ENCODE measurements at regions not wholly inside any gene's neighbourhood (a gene's known extent, or its start where the extent isn't known, plus 50 kb on each side); places are given as distances from the start of the nearest gene placed in this dataset.
"Not testable (repeated sequence)": the region's sequence is repeated elsewhere in the genome, so short reads cannot be mapped to it uniquely, and the experiment has no call there.

DNA sequence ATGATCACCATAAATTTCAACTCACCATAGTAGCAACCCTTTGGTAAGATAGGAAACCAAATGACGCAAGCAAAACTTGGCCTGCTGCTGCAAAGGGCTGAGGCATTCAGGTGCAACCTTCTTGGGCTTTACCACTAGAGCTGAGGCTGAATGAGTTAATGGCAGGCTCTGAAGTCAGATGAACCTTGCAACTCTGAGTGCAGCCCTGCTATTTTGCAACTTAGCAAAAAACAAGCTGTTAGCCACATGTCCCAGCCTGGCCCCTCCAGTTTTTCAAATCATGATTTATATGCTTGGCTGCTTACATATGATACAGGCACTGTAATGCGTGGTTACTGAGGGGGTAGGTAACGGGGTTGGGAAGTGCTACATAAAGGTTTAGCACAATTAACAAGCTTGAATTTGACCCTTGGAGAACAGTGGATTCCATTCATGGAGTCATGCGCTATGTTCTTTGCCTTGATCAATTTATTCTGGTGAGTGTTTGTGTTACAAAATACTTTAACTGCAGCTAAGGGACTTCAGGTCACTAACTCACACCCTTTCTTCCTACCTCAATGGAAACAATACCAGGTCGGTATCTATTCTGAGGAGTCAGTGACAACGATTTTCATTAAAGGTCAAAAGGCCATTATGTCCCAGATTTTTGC, 80.5 kb upstream of the PPARGC1A start:
- TF ChIP-seq, protein P1, sequence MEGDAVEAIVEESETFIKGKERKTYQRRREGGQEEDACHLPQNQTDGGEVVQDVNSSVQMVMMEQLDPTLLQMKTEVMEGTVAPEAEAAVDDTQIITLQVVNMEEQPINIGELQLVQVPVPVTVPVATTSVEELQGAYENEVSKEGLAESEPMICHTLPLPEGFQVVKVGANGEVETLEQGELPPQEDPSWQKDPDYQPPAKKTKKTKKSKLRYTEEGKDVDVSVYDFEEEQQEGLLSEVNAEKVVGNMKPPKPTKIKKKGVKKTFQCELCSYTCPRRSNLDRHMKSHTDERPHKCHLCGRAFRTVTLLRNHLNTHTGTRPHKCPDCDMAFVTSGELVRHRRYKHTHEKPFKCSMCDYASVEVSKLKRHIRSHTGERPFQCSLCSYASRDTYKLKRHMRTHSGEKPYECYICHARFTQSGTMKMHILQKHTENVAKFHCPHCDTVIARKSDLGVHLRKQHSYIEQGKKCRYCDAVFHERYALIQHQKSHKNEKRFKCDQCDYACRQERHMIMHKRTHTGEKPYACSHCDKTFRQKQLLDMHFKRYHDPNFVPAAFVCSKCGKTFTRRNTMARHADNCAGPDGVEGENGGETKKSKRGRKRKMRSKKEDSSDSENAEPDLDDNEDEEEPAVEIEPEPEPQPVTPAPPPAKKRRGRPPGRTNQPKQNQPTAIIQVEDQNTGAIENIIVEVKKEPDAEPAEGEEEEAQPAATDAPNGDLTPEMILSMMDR (conservative IDR thresholded peaks at IDR 0.05) = no peak
- no peak for TF ChIP-seq ZFX (IDR thresholded peaks at IDR 0.05)
- H3K27ac ChIP-seq = no peak overlapping the region

DNA sequence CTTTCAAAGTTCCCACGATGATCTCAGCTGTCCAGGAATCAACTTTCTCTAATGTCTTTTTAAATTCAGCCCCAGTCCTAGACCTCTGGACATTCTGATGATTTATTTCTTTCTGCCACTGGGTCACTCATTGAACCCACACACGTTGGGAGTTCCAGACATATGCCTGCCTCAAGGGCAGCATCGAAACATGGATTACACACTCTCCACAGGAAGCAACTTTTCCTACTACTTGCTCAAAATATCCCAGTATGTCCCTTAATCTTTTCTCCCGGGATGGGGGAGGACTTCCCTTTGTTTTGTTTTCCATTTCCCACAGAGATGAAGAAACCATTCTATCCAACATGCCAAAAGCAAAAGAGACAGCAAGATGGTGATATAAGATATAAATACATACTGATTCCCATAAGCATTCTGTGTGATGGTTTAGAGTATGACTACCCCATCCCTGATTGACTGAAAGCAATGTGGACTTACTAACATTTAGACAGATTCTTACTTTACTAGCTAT, 79.8 kb upstream of the PPARGC1A start:
- no peak overlapping the region for H3K27ac ChIP-seq
- TF ChIP-seq ZFX (IDR thresholded peaks at IDR 0.05) = no peak
- TF ChIP-seq, protein P1 (conservative IDR thresholded peaks at IDR 0.05) = no peak

DNA sequence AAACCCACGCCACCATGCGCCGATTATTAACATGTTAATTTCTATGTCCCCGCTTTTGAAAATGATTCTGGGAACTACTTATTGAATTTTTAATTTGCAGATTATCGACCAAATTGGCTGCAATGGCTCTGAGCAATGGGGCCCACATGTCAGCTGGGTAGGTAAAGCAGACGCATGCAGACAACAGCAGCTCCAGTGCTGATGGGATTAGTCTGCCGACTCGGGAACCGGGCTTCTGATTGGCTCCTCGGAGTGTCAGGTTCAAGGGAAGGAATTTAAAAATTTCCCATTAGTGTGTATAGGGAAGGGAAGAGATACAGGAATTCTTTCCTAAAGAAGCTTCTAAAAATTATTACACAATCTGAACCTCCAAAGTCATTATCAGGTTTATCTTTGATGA, 77.4 kb upstream of the PPARGC1A start:
- no peak for TF ChIP-seq ZFX (IDR thresholded peaks at IDR 0.05)
- TF ChIP-seq, protein P1 (conservative IDR thresholded peaks at IDR 0.05) = no peak
- H3K27ac ChIP-seq = no peak overlapping the region

GRCh38 chr4:23966725-23967124, 76.9 kb upstream of the PPARGC1A start:
- no peak overlapping the region for H3K27ac ChIP-seq
- TF ChIP-seq, protein P1 (conservative IDR thresholded peaks at IDR 0.05) = peak; percentile 42
- TF ChIP-seq ZFX (IDR thresholded peaks at IDR 0.05) = no peak

- TF ChIP-seq, protein P1 (conservative IDR thresholded peaks at IDR 0.05) = no peak
- no peak for TF ChIP-seq ZFX (IDR thresholded peaks at IDR 0.05)
- H3K27ac ChIP-seq = no peak overlapping the region
Measured at GRCh38 chr4:23962462-23962861, 72.6 kb upstream of the PPARGC1A start.

DNA sequence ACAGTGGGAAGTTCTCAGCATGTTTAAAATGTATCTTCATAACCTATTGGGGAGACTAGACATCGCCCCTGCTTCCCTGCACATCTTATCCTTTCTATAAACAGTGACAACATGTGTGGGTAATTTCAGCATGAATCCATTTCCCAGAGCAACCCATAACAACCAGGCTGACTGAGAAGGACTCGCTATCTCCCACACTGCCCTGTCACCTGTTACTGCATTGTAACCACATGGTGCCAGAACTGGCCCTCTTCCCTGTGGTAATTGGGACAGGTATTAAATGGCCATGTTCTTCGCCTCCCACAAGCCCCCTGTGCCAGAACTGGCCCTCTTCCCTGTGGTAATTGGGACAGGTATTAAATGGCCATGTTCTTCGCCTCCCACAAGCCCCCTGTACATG, 71.5 kb upstream of the PPARGC1A start:
- not testable (repeated sequence) for H3K27ac ChIP-seq

DNA sequence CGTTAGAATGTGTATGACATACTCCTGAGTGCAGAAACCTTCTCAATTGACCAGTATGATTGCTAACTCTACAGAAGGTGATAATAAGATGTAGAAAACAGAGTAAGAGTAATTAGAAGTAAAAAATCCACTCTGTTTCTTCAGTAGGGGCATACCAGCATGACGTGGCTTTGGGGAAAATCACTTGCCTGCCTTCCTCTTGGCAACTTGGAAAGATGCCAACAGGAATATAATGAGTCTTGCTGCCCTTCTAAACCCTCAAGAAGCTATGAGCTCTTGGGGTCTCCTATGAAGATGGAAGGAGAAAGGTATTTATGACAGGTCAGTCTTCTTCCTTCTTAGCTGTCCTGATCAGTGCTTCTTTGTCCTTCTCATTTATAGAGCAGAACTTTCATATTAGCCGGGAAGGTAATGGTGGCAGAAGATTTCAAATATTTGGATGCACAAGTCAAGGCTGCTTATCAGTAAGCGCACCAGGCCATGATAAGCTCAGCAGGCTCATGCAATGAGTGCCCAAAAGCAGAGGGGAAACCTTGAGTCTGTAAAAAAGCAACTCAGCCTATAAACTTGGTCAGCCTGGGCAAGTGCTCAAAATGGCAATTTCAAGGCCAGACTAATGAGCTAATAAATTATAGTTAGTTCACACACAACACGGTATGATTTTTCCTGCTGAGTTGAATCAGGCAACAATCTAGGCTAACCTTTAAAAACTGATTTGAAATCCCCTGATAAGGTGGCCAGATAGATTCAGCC, 69.7 kb upstream of the PPARGC1A start:
- no peak overlapping the region for H3K27ac ChIP-seq

More for the DNA sequence above, 69.7 kb upstream of the PPARGC1A start:
- TF ChIP-seq, protein P1 (conservative IDR thresholded peaks at IDR 0.05) = no peak
- TF ChIP-seq ZFX (IDR thresholded peaks at IDR 0.05) = no peak
